NT2/D1 (cell line): ENCODE measurements at regions not wholly inside any gene's neighbourhood (a gene's known extent, or its start where the extent isn't known, plus 50 kb on each side); places are given as distances from the start of the nearest gene placed in this dataset.

ENCODE experiments used
- SUZ12 ChIP-seq: IDR thresholded peaks from 2 replicates; pipeline ENCODE4 v1.6.1; 2011; ENCODE audit not compliant: insufficient read length, insufficient read depth; ENCODE audit errors: extremely low read depth
- YY1 ChIP-seq: IDR thresholded peaks from 2 replicates; pipeline ENCODE4 v1.6.1; 2011; ENCODE audit not compliant: insufficient read length, insufficient read depth
- ZNF274 ChIP-seq: IDR thresholded peaks from 2 replicates; pipeline ENCODE4 v1.6.1; 2011; ENCODE audit warnings: mild to moderate bottlenecking, low read depth, low read length

DNA sequence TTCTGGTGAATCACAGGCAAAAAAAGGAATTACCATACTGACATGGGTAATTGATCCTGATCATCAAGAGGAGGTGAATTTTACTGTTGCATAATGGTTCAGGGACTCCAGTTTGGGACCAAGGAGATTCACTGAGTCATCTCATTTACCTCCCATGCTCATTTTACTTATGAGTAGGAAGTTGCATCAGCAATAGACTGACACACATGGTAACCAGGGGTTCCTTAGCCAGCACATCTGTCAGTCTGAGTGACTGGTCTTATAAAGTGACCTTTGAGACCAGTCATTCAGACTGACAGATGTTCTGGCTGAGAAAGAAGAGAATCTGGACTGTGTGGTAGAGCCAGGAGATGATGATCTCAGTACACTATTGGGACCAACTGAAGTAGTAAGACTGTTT lies 384.6 kb upstream of the CD180 start:
- TF ChIP-seq YY1 = no peak
- no peak for TF ChIP-seq ZNF274
- no peak for TF ChIP-seq SUZ12
